ENCODE measurements at regions not wholly inside any gene's neighbourhood (a gene's known extent, or its start where the extent isn't known, plus 50 kb on each side); places are given as distances from the start of the nearest gene placed in this dataset.

DNA sequence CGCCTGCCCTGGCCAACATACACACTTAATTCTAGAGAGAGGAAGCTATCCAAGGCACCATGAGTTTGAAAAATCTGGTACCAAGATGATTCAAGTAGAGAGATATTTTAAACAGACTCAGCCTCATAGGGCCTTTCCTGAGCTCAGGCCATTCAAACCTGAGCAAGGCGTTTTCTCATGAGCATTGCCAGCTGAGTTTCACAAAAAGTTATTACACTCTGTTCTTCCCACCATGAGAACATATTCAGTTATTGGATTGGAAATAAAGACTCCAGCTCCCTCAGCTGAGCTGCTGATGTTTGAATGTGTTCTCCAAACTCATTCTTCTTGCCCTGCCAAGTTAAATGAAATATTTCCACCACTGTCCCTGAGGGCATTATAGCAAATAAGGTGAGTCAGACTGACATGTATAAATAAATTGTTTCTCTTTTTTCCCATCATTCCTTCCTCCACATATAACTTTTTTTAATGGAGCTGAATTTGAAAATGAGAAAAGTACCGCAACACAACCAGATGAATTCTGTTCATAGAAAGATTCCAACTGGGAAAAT is 429.6 kb downstream of the RAB28 start:
- DNase-seq (ENCODE audit: low spot score): no peak

DNA sequence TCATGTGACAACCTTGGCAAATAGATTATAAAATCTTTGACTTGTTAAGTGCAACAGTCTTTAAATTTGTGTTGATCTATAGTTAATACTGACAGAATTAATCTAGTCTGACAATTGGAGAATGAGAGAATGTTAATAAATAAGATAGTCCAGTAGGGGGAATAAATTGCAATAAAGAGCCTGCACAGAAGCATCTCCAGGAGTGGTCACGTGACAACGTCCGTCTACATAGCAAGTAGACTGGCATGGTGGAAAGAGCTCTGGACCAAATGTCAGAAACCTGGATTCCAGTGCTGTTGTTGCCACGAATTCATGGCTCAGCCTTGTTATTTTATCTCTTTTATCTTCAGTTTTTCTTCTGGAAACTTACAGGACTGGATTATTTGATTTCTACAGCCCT is 436.5 kb downstream of the RAB28 start:
- no peak for DNase-seq (ENCODE audit: low spot score)

DNA sequence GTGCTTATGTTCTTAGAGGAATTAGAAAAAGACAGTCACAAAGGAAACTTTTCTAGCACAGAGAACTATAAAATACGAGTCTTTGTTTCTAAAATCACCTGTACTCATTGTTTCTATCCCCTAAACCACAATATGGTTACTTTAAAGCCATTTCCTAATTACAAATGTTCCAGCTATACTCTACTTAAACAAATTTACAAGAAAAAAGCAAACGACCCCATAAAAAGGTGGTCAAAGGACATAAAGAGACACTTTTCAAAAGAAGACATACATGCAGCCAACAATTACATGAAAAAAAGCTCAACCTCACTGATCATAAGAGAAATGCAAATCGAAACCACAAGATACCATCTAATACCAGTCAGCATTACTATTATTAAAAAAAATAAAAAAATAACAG is 447.3 kb downstream of the RAB28 start:
- DNase-seq (ENCODE audit: low spot score): no peak

DNA sequence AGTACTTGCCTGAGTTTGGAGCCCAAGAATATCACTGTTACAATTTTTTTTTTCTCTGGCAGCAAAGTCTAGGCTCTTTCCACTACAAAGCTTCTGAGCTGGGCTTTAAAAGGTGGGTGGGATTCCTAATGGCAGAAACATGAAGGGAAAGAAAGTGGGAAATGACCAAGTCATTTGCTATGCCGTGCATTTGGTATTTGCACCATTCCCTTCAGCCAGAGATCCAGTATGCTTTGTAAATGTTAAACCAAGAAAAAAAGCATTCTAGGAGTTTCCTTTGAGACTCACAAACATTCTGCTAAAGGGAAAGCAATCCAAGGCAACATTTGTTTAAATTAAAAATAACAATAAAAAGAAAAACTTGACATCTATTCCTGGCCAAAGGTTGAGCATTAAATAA is 451.2 kb downstream of the RAB28 start:
- no peak for DNase-seq (ENCODE audit: low spot score)

DNA sequence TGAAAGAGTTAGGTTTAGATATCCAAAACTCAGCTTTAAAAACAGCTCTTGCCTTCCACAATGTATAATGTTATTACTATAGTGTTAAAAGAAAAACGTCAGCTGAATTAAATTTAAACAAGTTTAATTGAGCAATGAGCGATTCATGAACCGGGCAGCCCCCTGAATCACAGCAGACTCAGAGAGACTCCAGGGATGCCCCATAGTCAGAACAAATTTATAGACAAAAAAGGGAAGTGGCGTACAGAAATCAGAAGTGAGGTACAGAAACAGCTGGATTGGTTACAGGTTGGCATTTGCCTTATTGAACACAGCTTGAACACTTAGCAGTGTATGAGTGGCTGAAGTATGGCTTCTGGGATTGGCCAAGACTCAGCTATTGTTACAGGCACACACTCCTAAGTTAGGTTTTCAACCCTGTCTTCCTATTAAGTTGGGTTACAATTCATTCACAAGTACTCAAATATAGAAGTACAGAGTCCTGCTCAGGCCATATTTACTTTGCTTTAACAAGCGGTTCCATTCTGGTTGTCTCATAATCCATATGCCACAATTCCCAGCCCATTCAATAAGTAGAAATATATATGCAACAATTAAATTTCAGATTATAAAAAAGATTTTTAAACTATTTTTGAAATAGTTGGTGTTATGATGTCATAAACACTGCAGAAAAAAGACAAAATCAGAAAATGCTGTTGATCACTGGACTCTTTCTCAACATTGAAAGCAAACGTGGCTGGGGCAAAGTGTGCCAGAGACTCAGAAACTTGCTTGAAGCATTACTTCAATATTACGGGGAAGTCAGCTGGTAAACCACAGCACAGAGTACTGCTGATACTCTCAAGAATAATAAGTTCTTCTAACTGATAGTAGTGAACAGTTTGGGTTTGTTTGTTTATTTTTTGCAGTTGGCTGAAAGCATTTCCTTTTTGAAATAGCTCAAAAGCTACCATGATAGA is 459.7 kb downstream of the RAB28 start:
- no peak for DNase-seq (ENCODE audit: low spot score)

DNA sequence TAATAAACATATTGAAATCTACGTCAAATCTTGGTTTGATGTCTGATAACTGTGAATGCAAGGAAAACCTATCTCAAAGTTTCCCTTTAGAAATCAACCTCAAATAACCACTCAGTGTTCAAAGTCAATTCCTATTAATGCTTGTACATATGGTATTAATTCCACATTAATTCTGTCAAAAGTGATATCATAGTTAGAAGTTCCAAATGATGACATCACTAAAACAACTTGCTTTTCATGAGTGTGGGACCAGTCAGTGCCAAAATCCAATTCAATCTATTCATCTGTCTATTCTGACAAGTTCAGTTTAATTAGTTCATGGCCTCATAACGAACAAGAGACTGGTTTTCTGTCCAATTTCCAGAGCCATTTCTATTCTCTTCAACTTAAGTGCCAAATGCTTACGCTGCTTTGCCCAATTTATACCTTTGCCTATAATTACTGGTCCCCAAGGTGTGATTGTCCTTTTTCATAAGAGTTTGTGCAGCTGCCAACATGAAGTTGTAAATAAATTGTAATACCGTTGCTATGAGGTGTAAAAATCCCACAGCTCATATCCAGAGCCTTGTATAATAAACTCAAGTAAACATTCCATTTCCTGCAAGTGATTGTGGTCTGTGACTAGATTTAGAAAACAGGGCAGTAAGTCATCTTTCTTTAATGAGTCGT is 476.2 kb downstream of the RAB28 start:
- DNase-seq (ENCODE audit: low spot score): no peak

DNA sequence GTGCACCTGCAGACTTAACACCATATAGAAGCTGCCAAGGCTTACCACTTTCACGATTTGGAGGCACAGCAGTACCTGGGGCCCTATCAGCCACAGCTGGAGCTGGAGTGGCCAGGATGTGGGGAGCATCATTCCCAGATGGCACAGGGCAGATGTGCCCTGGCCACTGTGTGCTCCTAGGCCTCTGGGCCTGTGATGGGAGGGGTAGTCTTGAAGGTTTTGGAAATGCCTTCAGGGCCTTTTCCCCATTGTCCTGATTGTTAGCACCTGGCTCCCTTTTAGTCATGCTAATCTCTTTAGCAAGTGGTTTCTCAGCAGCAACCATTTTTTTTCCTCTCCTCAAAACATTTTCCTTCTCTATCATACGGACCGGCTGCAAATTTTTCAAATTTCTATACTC is 490.2 kb downstream of the RAB28 start:
- no peak for DNase-seq (ENCODE audit: low spot score)

DNA sequence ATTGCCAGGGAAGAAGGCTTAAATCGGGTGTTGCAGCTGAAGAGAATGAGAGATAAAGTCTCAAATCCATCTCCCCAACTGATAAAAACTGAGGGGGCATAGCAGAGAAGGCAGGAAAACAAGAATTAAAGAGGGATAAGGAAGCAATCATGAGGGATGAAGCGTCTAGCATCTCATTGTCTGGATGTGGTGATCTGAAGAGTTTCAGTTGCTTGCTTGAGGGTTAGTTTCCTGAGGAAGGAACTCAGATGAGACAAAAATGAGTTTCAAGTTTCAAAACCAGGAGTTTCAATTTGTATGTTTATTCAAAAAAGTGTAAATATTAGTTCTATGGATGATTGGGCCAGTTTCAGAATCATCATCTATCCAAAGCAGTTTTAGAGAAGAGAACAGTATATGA is 496.9 kb downstream of the RAB28 start:
- no peak for DNase-seq (ENCODE audit: low spot score)

DNA sequence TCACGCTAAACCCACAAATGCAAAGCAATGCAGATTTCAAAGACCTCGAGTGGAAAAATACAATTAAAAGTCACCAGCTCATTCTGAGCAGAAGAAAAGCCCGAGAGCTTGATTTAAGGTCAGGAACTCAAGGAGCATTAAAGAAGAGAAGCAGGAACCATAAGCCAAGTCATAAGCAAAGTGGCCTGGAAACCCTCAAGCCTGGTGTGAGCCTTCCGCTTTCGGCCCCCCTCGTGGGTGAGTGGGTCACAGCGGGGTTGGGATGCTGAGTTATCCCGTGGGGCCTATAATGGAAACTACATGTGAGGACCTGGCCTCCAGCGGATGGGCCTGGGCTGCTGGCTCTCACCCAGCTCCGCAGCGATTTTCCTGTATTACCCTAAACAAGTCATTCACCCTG is 504.3 kb downstream of the RAB28 start:
- DNase-seq (ENCODE audit: low spot score): no peak

DNA sequence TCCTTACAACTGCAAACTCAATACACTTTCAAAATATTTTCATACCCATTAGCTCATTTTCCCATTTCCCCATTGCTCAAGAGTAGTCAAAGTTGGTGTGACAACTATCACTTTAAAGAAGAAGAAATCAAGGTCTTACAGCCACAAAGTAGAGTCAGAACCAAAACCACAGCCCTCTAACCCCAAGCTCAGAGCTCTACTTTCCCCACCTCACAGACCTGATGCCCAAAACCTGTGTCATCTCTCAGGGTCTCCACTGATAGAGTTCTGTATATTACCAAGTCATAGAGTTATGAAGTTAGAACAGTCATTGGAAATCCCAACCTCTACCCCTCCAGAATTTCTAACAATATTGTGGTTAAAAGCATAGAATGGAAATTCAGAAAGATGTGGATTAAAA is 505.8 kb downstream of the RAB28 start:
- no peak for DNase-seq (ENCODE audit: low spot score)

DNA sequence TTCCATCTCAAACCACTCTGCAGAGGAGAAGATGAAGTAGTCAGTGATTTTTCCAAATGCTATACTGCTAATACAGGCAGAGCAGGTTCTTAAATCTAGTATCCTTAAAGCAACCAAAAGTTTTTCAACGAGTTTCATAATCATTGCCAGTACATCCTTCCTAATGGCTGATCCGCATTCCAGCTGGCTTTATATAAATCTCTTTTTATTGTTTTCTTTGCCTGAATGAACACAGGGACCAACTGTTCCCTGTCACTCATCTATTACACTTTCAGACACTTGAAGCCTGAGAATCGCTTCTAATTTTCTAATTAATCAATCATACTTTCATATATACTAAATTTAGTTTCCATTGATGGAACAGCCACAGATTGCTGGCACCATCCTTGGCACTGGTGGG is 508.6 kb downstream of the RAB28 start:
- DNase-seq (ENCODE audit: low spot score): no peak

DNA sequence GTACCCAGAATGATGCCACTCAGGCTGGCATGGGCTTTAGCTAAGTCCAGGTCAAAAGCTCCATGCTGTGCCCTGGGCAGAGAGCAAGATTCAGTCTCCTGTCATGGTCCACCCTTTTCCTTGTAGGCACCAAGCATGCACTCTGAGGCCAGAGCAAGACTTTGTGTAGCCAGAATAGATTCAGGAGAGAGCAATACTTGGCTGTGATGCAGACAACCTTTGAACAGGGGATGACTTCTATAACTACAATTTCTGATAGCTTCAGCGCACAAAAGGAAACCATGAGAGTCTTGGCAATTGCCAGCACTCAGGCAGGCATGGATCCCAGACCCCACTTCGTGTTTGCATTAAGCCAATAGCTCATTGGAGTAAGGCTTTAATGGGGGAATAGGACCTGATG is 510.6 kb downstream of the RAB28 start:
- no peak for DNase-seq (ENCODE audit: low spot score)

DNA sequence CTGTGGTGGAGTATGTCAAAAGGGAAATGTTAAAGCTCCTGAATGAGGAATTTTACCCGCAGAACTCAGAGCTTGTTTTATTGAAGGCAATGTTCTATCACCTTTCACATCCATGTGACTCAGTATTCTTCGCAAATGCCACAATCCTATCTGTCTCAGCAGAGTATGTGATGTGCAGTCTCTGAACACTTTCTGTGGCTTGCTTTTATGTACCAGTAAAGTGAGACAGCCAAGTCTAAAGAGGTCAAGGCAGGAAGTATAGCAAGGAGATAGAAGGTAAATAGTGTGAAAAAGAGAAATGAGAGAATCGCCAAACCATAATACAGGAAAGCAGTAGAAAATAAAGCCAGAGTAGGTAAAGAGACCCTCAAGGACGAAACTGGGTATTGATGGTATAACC is 515.8 kb downstream of the RAB28 start:
- DNase-seq (ENCODE audit: low spot score): no peak

DNA sequence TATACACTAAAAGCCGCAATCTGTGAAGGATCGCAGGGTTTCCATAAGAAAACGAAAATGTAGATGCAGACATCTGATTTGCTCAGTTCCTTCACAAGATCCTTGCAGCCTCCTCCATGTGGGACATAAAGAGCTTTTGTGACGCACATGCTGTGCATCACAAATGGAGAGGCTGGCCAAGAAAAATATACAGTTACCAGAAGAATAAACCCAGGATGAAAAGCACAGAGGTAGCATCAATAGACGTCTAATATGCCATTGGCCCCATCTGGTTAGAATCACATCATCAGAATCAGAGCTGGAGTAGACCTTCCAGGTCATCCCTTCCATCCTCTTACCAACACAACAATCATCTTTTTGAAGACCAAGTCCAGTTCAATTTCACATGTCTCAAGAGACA is 517.4 kb downstream of the RAB28 start:
- no peak for DNase-seq (ENCODE audit: low spot score)

DNA sequence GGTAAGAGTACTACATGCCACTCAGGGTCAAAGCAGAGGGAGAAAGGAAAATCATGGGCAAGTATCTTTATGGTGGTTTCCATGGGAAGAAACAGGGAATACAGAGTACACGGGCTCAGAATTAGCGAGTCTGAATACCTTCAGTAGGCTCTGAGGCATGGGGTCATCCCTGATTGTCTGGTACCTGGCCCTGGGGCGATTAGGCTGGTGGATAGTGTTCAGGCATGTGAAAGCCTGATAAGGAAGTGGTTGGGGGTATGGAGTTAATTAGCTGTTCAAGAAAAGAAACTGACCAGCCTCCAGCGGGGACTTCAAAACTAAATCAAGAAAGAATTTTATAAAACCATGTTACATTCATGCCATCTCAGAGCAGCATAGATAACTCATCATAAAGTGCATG is 518.8 kb downstream of the RAB28 start:
- DNase-seq (ENCODE audit: low spot score): no peak

DNA sequence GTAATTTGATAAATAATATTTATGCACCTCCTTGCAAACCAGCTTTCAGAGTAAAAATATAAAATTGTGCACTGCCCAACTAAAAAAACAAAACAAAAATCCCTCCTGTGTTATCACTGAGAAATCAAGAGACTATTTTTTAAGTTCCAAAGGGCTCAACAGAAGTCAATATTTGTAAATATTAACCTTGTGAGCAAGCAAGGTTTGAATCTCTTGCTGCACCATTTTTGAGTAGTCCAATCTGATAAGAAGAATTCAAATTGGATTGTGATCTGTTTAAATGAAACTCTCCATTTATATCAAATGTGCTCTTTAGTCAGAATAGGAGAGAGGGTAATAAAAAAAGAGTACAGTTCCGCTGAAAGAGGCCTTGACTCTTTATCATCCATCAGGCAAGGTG is 520.2 kb downstream of the RAB28 start:
- DNase-seq (ENCODE audit: low spot score): no peak

DNA sequence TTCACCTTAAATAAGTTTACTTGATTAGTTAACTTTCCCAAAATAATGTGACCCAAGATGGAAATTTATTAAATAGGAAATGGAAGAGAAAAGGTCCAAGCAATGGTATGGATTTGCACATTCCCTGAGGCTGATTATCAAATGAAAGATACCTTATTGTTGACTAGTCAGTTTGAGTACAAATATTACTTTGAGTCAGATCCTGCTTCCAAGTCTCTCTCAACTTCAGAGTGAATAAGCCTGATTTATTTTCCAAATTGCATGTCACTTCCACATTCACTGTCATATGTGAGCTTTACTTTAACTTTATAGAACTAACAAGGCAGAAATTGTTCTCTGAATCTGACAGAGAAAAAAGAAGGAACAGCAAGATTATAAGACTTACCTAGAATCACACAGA is 520.8 kb downstream of the RAB28 start:
- no peak for DNase-seq (ENCODE audit: low spot score)

DNA sequence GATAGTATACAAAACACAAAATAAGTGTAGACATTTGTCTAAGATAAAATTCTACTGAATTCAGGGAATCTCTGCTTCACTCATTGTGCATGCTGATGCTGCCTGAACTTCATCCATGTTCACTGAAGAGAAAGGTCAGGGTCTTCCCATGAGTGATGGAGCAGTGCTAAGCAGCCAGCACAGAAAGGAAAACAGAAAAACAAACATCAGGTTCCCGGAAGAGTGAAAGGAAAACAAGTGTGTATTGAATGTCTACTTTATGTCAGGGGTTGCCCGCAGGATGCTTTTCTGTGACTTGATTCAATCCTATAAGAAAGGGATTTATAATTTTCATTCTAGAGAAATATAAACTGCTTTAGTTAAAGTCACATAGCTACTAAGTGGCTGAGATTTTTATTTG is 522.4 kb downstream of the RAB28 start:
- no peak for DNase-seq (ENCODE audit: low spot score)

DNA sequence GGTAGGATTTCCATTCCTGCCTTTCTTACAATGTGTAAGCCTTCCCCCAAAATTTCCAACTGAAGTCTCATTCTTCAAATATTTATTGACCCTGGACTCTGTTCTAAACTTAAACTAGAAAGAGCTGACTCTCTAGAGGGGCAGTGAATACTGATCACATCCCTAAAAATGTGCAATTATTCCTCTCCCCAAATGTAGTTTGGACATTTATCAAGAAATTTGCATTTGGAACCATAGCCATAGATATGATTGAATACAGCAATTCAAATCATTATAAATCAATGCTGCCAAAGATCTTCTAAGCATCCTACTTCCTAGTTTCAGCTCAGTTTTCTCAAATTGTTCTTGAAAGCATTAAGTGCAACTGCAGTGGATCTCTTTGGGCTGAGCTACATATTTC is 525.7 kb downstream of the RAB28 start:
- no peak for DNase-seq (ENCODE audit: low spot score)

DNA sequence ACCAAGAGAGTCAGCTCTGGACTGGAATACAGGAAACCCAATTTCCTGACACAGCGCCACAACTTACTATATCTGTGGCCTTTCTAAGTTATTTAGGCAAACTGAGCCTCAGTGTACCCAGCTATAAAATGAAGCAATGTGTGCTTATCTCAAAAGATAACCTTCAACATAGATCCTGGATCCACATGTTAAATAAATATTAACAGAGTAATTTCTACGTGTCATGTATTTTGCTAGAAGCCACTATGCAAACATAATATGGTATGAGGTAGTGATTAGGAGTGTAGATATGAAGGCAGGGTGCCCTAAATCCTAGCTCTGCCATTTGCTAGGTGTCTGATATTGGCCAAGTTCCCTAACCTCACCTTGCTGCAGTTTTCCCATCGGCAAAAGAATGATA is 527.0 kb downstream of the RAB28 start:
- no peak for DNase-seq (ENCODE audit: low spot score)

DNA sequence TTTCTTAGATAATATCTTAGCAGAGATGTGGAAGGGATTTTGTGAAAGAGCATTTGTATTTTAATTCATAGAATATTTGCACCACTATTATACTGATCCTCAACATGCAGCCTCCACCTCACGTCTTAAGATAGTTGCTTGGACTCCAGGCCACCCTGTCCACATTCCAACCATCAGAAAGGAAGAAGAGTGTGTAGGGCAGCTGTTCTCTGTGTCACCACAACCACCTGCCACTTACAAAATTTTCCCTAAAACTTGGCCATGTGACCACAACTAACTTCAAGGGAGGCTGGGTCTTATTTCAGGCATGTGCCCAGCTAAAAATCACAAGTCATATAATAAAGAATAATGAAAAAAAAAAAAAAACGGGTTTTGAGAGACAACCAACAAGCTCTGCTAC is 528.1 kb downstream of the RAB28 start:
- no peak for DNase-seq (ENCODE audit: low spot score)

DNA sequence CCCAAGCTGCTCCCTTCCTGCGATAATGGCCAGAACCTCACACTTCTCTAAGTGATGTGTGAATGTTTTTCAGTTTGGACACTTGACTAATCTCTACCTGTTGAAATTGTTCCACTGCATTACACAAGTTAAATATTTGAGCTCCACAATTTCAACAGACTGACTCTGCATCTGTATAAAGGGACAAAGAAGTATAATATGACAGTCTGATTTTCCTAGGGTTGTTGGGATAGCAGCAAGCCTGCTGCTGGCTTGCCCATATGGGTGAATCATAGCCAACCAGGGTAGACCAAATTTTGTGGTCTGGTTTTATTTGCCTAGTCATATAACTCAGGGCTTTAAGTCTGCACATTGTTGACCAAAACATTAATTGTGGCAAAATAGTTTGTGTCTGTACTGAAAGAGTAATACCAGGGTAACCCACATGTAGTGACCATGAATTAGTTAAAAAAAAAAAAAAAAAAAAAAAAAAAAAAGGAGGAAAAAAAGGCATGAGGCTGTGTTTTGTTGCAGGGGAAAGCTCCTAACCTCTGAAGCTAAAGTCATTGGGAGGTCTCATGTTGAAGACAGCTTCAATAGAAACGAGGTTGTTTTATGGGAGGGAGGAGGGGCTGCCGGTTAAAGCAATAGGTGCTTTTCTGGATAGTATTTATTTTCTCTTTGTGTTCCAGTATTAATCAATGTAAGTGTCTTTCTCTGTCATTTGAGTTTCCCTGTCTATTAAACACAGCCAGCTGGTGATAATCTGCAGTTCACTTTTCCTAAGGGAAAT is 534.2 kb downstream of the RAB28 start:
- no peak for DNase-seq (ENCODE audit: low spot score)

DNA sequence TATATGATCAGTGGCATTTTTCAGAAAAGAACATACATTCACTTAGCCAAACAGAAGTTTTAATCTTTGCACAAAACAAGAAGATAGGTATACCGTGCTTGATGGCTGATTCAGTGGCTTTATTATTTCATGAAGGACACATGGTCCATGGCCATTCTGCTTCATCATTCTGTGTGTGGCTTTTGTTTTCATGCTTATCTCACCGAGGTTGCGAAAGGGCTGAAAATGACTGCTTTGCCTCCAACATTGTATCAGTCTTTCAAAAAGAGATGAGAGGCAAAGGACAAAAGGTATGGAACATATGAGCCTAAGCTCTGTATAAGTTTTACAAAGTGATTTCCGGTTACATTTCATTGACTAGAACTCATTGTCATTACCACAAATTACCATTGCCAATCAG is 541.1 kb downstream of the RAB28 start:
- no peak for DNase-seq (ENCODE audit: low spot score)

Data from hepatic stellate cell (primary cell).